GM19463 (cell line): ENCODE measurements at regions not wholly inside any gene's neighbourhood (a gene's known extent, or its start where the extent isn't known, plus 50 kb on each side); places are given as distances from the start of the nearest gene placed in this dataset.
"Not testable (repeated sequence)": the region's sequence is repeated elsewhere in the genome, so short reads cannot be mapped to it uniquely, and the experiment has no call there.

Experiments
- ATAC-seq: cut with Tn5 transposase; IDR thresholded peaks from one replicate; pipeline ENCODE4 v1.9.1; 2021; ENCODE audit warnings: mild to moderate bottlenecking, moderate library complexity; ENCODE audit not compliant: unreplicated experiment

- no peak for ATAC-seq
These were observed 125.0 kb downstream of the URI1 start for GRCh38 chr19:30066781-30067759.

DNA sequence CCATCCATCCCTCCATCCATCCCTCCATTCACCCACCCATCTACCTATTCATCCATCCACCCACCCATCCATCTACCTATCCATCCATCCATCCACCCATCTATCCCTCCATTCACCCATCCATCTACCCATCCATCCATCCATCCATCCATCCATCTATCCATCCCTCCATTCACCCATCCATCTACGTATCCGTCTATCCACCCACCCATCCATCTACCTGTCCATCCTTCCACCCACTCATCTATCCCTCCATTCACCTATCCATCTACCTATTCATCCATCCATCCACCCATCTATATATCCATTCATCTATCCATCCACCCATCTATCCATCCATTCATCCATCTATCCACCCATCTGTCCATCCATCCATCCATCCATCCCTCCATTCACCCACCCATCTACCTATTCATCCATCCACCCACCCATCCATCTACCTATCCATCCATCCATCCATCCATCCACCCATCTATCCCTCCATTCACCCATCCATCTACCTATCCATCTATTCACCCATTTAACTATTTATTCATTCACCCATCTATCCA lies 126.0 kb downstream of the URI1 start:
- not testable (repeated sequence) for ATAC-seq

- no peak for ATAC-seq
These were observed 126.7 kb downstream of the URI1 start for GRCh38 chr19:30068528-30069395.

DNA sequence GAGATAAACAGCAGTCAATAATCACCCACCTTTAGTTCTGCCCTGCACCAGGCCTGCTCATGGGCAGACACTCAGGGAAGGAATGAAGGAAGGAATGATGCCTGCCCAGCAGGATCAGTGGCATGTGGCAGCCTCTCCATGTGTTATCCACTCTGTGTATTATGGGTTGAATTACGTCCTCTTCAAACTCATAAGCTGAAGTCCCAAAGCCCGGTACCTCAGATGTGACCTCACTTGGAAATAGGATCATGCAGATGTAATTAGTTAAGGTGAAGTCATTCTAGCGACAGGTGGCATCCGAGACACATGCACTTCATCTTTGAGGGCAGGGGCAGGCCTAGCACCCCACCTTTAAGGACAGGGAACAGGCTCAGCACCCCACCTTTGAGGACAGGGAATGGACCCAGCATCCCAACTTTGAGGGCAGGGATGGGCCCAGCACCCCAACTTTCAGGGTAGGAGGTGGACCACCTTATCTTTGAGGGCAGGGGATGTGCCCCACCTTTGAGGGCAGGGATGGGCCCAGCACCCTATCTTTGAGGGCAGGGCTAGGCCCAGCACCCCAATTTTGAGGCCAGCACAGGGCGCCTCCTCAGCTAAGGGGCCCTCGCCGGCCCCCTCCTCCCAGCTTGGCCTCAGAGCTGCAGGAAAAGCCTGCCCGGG lies 127.6 kb downstream of the URI1 start:
- ATAC-seq = no peak

DNA sequence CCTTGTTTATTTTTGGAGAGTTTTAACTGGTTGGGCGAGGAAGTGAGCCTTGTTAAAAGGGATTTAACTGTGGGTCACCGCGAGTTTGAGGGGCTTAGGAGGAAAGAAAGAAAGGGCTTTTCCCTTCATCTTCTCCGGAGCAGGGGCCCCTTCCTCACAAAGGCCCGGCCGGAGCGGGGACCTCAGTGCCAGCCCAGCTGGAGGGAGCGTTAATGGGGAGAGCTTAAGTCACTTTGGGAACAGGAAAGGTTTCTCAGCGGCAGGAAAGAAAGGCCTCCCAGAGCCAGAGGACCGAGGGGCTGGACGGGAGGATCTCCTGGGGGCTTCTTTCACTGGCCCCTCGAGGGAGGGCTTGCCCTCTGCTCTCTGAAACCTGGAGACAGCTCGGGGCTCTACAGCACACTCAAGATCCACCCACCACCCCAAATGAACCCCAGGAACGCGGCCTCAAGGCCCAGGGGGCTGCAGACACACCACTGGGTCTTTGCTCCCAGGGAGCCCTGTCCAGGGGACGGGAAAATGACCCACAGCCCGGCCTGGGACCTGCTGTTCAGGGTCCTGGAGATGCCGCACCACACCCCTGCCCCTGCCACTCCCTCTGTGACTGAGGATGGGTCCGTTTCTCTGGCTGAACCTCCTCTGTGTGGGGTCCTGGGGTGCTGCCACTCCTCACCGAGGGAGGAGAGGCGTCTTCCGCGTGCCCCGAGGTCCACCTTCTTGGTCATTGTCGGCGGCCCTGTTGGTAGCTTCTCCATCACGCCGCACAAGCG lies 128.3 kb downstream of the URI1 start:
- no peak for ATAC-seq

GRCh38 chr19:30070968-30071632 lies 129.1 kb downstream of the URI1 start:
- no peak for ATAC-seq

DNA sequence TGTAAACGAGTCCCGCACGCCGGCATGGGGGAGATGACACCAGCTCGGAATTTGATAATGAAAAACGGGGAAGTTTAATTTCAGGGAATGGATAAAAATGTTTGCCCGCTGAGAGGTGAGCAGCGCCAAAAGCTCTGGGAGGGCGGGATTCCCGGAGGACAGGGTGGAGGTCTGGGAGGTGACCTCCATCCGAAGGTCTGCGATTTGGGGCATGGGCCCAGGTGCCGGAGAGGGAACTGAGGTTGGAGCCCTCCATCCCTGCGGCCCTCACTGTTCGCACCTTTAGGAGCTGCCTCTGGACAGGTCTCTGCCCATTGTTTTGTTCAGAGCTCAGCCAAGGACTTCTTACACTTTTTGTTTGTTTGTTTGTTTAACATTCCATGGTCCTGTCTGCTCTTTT lies 129.8 kb downstream of the URI1 start:
- no peak for ATAC-seq

- no peak for ATAC-seq
These were observed 131.3 kb downstream of the URI1 start for GRCh38 chr19:30073152-30074000.

DNA sequence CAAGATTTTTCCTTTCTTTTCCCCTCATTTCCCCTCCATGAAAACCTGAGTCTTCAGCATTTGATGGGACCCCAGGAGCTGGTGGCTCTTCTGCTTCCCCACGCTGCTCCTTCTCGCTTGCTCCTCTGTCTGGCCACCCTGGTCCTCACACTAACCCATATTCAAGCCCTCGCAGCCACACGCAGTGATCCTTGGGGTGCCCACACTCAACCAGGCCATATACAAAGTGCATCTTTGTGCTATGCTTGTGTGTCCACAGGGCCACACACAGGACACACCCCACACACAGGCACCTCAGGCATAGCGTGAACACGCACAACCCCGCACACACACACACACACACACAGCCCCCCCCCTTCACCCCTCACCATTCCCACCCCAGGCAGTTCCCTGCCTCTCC lies 132.1 kb downstream of the URI1 start:
- ATAC-seq = no peak

GRCh38 chr19:30074741-30075715 lies 133.0 kb downstream of the URI1 start:
- no peak for ATAC-seq

- no peak for ATAC-seq
These were observed 134.1 kb downstream of the URI1 start for GRCh38 chr19:30076101-30076551.

DNA sequence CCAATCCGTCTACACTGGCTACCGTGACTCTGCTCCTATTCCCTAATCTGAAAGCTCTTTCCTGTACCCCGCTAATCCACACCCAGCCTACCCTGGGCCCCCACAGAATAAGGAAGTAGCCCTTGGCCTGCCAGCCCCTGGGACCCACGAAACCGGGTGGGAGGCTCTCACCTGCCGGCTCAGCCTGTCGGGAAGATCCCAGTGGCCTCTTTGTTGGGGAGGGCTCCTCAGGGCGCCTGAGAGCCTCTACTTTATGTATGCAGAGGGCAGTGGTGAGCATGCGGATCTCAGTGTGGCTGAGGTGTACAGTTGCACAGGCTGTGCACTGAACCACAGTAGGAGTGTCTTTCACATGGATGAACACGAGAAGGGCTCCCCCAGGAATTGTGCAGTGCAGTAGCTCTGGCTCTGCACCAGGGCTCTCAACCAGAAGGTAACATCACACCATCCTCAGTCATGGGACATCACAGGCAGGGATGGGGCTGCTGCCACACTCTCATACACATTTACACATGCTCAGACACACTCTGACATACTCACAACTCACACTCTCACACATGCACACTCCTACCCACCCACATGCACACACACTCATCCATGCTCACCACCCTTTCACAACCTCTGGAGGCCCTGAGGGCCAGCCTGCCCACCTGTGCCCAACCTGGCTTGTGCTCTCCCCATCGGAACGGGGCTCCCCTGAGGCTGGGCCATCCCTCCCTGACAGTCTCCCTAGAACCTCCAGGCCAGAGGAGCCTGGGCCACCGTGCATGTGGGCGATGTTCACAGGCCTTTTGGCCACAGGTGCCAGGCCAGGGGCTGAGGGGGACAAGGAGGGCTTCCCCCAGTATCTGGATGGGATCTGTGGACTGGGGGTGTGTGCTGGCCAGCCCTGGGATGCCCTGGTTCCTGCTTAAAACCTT lies 135.0 kb downstream of the URI1 start:
- ATAC-seq = no peak

DNA sequence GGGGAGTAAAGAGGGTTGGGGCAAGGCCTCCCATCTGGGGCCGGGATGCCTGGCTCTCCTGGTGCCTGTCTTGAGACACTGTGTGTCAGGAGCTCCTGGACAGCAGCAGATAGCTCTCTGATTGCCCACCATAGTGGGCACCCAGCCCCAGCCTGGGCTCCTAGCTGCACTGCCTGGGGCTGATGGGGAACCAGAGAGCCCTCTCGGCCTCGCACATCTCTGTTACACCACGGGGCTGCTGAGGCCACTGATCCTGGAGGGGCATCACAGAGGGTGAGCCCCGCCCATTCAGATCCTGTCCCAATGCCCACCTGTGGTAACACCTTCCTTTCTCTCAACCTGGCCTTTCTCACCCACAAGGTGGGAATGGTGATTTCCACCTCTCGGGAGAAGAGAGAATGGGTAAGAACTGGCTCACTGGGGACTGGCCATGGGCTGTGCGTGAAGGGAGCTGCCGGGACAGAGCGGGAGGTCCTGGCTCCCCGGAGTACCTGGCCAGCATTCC lies 135.9 kb downstream of the URI1 start:
- ATAC-seq = no peak

DNA sequence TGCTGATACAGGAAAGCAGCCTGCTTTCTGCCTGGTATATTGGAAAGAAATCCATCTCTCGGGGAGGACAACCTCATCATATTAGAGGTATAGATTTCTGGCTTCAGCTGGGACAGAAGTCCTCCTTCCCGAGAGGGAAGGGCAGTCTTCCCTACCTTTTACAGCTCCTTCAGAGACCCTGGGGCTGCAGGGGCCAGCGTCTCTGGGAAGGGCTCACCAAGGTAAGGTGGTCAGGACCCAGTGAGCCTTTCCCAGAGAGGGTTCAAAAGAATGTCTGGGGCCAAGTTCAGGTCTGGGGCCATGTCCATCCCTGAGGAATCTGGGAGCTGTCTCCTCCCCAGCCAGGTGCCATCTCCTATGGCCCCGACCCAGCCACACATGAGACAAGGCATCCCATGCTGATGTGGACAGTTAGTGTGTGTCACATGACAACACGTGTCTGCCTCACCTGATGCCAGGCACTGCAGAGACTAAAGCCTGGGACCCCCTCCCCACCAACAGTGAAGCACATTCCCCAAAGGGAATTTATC lies 136.4 kb downstream of the URI1 start:
- no peak for ATAC-seq

DNA sequence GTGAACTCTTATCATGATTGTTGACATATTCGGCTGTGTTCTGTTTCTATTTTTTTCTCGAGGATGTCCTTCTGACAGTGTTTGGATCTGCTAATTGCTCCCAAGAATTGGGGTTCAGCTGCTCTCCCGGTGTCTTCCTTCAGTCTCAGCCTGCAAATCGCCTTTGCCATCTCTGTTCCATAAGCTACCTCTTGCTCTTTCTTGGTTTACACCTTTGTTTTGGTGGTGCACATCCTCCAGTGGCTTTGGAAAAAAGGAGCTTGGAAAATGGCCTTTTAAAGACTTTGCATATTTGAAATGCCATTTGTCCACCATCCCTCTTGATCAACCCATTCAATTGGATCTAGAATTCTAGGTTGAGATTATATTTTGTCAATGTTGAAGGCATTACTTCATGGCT lies 137.2 kb downstream of the URI1 start:
- ATAC-seq = no peak

GRCh38 chr19:30082168-30082567 lies 140.1 kb downstream of the URI1 start:
- ATAC-seq = no peak
